Keratinocyte (primary cell): ENCODE measurements at regions not wholly inside any gene's neighbourhood (a gene's known extent, or its start where the extent isn't known, plus 50 kb on each side); places are given as distances from the start of the nearest gene placed in this dataset.
"Not testable (repeated sequence)": the region's sequence is repeated elsewhere in the genome, so short reads cannot be mapped to it uniquely, and the experiment has no call there.

ENCODE experiments used
- DNase-seq: peaks from one replicate; pipeline ENCODE4 v3.0.0-alpha.2; 2011; ENCODE audit warnings: low read depth, missing footprints, low spot score
- FAIRE-seq: peaks from 2 replicates; lab custom pipeline; 2011; peaks lifted over from hg19 to GRCh38; lab: Jason Lieb, UNC
- H2AFZ ChIP-seq: 2 replicates; pipeline ENCODE4 v1.6.0; 2012; ENCODE audit warnings: low read length, control low read depth, inconsistent platforms; ENCODE audit not compliant: control insufficient read depth
- H3K27ac ChIP-seq: 2 replicates; pipeline ENCODE4 v1.5.1; 2011; ENCODE audit warnings: low read length; ENCODE audit not compliant: control insufficient read depth, insufficient read depth
- H3K27me3 ChIP-seq: 3 replicates; pipeline ENCODE4 v1.6.0; 2011; ENCODE audit warnings: low read length; ENCODE audit not compliant: control insufficient read depth, insufficient read depth; ENCODE audit errors: extremely low read depth
- H3K36me3 ChIP-seq, 2 experiments: 2 replicates in 1 of 2; 3 replicates in 1 of 2; pipeline ENCODE4 v1.5.1; 2011; ENCODE audit warnings: low read length in 2 of 2, mild to moderate bottlenecking in 1 of 2; ENCODE audit not compliant: control insufficient read depth in 2 of 2, insufficient read depth in 2 of 2; ENCODE audit errors: extremely low read depth in 1 of 2
- H3K4me1 ChIP-seq: 3 replicates; pipeline ENCODE4 v1.5.1; 2011; ENCODE audit warnings: low read length; ENCODE audit not compliant: control insufficient read depth, insufficient read depth; ENCODE audit errors: extremely low read depth
- H3K4me2 ChIP-seq: 3 replicates; pipeline ENCODE4 v1.6.0; 2011; ENCODE audit warnings: low read depth, low read length; ENCODE audit not compliant: control insufficient read depth, insufficient read depth; ENCODE audit errors: extremely low read depth
- H3K4me3 ChIP-seq, 3 experiments: fragments of 200-600 bp in 1 of 3; sonication (generic) in 1 of 3; 2 replicates in 2 of 3; 3 replicates in 1 of 3; pipeline ENCODE4 v1.5.1; 2011 to 2016; ENCODE audit warnings: low read length in 3 of 3, mild to moderate bottlenecking in 3 of 3, control low read depth in 2 of 3, inconsistent platforms in 1 of 3, low read depth in 1 of 3, mixed read lengths in 1 of 3, mixed run types in 1 of 3, moderate library complexity in 1 of 3; ENCODE audit not compliant: control insufficient read depth in 2 of 3, insufficient read depth in 2 of 3; ENCODE audit errors: extremely low read depth in 1 of 3
- H3K79me2 ChIP-seq: 2 replicates; pipeline ENCODE4 v1.6.0; 2012; ENCODE audit warnings: low read length; ENCODE audit not compliant: control insufficient read depth, insufficient read depth
- H3K9ac ChIP-seq: 3 replicates; pipeline ENCODE4 v1.6.0; 2011; ENCODE audit warnings: low read length; ENCODE audit not compliant: control insufficient read depth, insufficient read depth; ENCODE audit errors: extremely low read depth
- H3K9me1 ChIP-seq: 3 replicates; pipeline ENCODE4 v1.6.0; 2011; ENCODE audit warnings: low read length; ENCODE audit not compliant: control insufficient read depth, insufficient read depth; ENCODE audit errors: extremely low read depth
- H3K9me3 ChIP-seq: 2 replicates; pipeline ENCODE4 v1.5.1; 2012; ENCODE audit warnings: low read depth, low read length; ENCODE audit not compliant: control insufficient read depth
- H4K20me1 ChIP-seq: 3 replicates; pipeline ENCODE4 v1.6.0; 2011; ENCODE audit warnings: low read length; ENCODE audit not compliant: control insufficient read depth, insufficient read depth; ENCODE audit errors: extremely low read depth
- CTCF ChIP-seq, 3 experiments: IDR thresholded peaks in 1 of 3; conservative IDR thresholded peaks in 1 of 3; optimal IDR thresholded peaks in 1 of 3; 2 replicates in 2 of 3; 3 replicates in 1 of 3; pipeline versions ENCODE3 to v1.5.1; 2011; ENCODE audit warnings: low read length in 3 of 3, mild to moderate bottlenecking in 3 of 3, moderate library complexity in 2 of 3, control low read depth in 1 of 3, inconsistent platforms in 1 of 3; ENCODE audit not compliant: insufficient read depth in 2 of 3; ENCODE audit errors: extremely low read depth in 1 of 3
- EZH2 ChIP-seq: IDR thresholded peaks from one replicate; pipeline ENCODE4 v1.6.1; 2012; ENCODE audit warnings: inconsistent platforms, mild to moderate bottlenecking, low read length, moderate library complexity
- dilution Hi-C: fragments of 300-500 bp; cut with MboI; formaldehyde crosslinking; loops from one replicate; pipeline ENCODE4 v1.7.0; 2020; ENCODE audit warnings: low sequenced_read_pairs; ENCODE audit not compliant: extremely low pct_ligation_motif_present

GRCh38 chr7:106756884-106757283 is 95.9 kb upstream of the CCDC71L start:
- Histone ChIP-seq H3K9me3 (no peaks in the 10 kb centered on the region), H2AFZ (no peak overlapping the region), H3K4me1 (no peaks in the 10 kb centered on the region), H3K79me2 (no peaks in the 10 kb centered on the region), H3K27ac (no peak overlapping the region), H3K27me3 (no peaks in the 10 kb centered on the region), H3K4me3 (no peak overlapping the region), H3K36me3 (no peaks in the 10 kb centered on the region), H3K9me1 (no peaks in the 10 kb centered on the region), H4K20me1 (no peaks in the 10 kb centered on the region), H3K4me2 (no peak overlapping the region), H3K9ac (no peak overlapping the region)
- TF ChIP-seq EZH2 (no peak), CTCF (optimal IDR thresholded peaks at IDR 0.05 in 1 of 3, IDR thresholded peaks at IDR 0.05 in 1 of 3, conservative IDR thresholded peaks at IDR 0.05 in 1 of 3; ENCODE audit: extremely low read depth in 1 of 3, insufficient read depth in 2 of 3, low read length in 3 of 3) (no peak)
- dilution Hi-C loops = no loop called here
- DNase-seq = no peak
- no peak for FAIRE-seq

DNA sequence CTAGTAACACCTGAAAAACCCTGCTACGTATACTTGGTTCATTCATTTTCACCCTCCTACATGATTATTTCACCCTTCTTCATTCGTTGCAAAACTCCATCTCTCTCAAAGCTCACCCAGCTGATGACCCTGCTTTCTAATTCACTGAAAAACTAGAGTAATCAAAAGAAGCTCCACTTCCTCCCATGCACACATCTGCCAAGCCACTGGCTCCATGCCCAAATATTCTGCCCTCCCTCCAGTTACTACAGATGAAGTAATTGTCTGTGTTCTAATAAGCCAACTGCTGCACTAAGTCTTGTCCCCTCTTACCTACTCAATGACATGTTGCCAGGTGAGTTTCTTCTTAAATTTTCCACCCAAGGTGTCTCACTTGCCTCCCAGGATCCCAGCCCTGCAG is 96.9 kb upstream of the CCDC71L start:
- Histone ChIP-seq H3K4me3 (no peak overlapping the region), H3K9me3 (no peaks in the 10 kb centered on the region), H3K9me1 (no peaks in the 10 kb centered on the region), H3K36me3 (no peaks in the 10 kb centered on the region), H2AFZ (no peak overlapping the region), H3K27ac (no peak overlapping the region), H4K20me1 (no peaks in the 10 kb centered on the region), H3K4me1 (no peaks in the 10 kb centered on the region), H3K4me2 (no peak overlapping the region), H3K9ac (no peak overlapping the region), H3K27me3 (no peaks in the 10 kb centered on the region), H3K79me2 (no peaks in the 10 kb centered on the region)
- dilution Hi-C loops = no loop called here
- no peak for DNase-seq
- TF ChIP-seq EZH2 (no peak), CTCF (optimal IDR thresholded peaks at IDR 0.05 in 1 of 3, IDR thresholded peaks at IDR 0.05 in 1 of 3, conservative IDR thresholded peaks at IDR 0.05 in 1 of 3; ENCODE audit: extremely low read depth in 1 of 3, insufficient read depth in 2 of 3, low read length in 3 of 3) (no peak)
- no peak for FAIRE-seq

DNA sequence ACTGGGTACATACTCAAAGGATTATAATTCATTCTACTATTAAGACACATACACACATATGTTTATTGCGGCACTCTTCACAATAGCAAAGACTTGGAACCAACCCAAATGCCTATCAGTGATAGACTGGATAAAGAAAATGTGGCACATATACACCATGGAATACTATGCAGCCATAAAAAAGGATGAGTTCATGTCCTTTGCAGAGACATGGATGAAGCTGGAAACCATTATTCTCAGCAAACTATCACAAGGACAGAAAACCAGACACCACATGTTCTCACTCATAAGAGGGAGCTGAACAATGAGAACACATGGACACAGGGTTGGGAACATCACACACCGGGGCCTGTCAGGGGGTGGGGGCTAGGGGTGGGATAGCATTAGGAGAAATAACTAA is 101.9 kb upstream of the CCDC71L start:
- H3K4me3 ChIP-seq, H3K9me1 ChIP-seq, H3K27ac ChIP-seq, H3K9ac ChIP-seq, FAIRE-seq, DNase-seq, H2AFZ ChIP-seq, H3K27me3 ChIP-seq, H3K9me3 ChIP-seq, H3K79me2 ChIP-seq, H4K20me1 ChIP-seq, H3K4me2 ChIP-seq, H3K36me3 ChIP-seq, dilution Hi-C loops, H3K4me1 ChIP-seq: not testable (repeated sequence)
